H1 (cell line): ENCODE measurements at regions not wholly inside any gene's neighbourhood (a gene's known extent, or its start where the extent isn't known, plus 50 kb on each side); places are given as distances from the start of the nearest gene placed in this dataset.

Experiments
- BACH1 ChIP-seq: IDR thresholded peaks from 2 replicates; pipeline ENCODE4 v1.6.1; 2012; ENCODE audit warnings: low read length, improper control_type of control experiment
- GABPA ChIP-seq: IDR thresholded peaks from 2 replicates; pipeline ENCODE4 v1.6.1; 2011; ENCODE audit warnings: mild to moderate bottlenecking, low read length, moderate library complexity, borderline replicate concordance; ENCODE audit not compliant: insufficient read depth
- KDM1A ChIP-seq: fragments of 200-600, 300-600 bp; sonication (generic); IDR thresholded peaks from 2 replicates; pipeline ENCODE4 v1.7.1; 2016; ENCODE audit warnings: mild to moderate bottlenecking, low read length, borderline replicate concordance
- RAD21 ChIP-seq, 2 experiments: IDR thresholded peaks in 1 of 2; conservative IDR thresholded peaks in 1 of 2; 2 replicates each; pipeline ENCODE4 v1.6.1; 2011; ENCODE audit warnings: low read depth in 2 of 2, low read length in 2 of 2, improper control_type of control experiment in 1 of 2, inconsistent platforms in 1 of 2, mild to moderate bottlenecking in 1 of 2, moderate library complexity in 1 of 2
- SP4 ChIP-seq: IDR thresholded peaks from 2 replicates; pipeline ENCODE4 v1.6.1; 2012; ENCODE audit warnings: low read length, inconsistent platforms
- TF ChIP-seq, protein P1 (sequence below): fragments of 300-600 bp; sonication (generic); IDR thresholded peaks from 2 replicates; pipeline ENCODE4 v1.7.1; 2012; ENCODE audit warnings: low read length, moderate library complexity, mild to moderate bottlenecking, inconsistent platforms; ENCODE audit not compliant: insufficient replicate concordance
- TF ChIP-seq, protein P2 (sequence below), 3 experiments: IDR thresholded peaks; 1 replicate in 2 of 3; 2 replicates in 1 of 3; pipeline versions ENCODE4 v1.5.1 to v1.6.1; 2011; ENCODE audit warnings: low read length in 3 of 3, mild to moderate bottlenecking in 3 of 3, inconsistent platforms in 2 of 3, low read depth in 1 of 3, moderate library complexity in 1 of 3; ENCODE audit not compliant: insufficient read depth in 1 of 3; ENCODE audit errors: control extremely low read depth in 1 of 3

- TF ChIP-seq, protein P1, sequence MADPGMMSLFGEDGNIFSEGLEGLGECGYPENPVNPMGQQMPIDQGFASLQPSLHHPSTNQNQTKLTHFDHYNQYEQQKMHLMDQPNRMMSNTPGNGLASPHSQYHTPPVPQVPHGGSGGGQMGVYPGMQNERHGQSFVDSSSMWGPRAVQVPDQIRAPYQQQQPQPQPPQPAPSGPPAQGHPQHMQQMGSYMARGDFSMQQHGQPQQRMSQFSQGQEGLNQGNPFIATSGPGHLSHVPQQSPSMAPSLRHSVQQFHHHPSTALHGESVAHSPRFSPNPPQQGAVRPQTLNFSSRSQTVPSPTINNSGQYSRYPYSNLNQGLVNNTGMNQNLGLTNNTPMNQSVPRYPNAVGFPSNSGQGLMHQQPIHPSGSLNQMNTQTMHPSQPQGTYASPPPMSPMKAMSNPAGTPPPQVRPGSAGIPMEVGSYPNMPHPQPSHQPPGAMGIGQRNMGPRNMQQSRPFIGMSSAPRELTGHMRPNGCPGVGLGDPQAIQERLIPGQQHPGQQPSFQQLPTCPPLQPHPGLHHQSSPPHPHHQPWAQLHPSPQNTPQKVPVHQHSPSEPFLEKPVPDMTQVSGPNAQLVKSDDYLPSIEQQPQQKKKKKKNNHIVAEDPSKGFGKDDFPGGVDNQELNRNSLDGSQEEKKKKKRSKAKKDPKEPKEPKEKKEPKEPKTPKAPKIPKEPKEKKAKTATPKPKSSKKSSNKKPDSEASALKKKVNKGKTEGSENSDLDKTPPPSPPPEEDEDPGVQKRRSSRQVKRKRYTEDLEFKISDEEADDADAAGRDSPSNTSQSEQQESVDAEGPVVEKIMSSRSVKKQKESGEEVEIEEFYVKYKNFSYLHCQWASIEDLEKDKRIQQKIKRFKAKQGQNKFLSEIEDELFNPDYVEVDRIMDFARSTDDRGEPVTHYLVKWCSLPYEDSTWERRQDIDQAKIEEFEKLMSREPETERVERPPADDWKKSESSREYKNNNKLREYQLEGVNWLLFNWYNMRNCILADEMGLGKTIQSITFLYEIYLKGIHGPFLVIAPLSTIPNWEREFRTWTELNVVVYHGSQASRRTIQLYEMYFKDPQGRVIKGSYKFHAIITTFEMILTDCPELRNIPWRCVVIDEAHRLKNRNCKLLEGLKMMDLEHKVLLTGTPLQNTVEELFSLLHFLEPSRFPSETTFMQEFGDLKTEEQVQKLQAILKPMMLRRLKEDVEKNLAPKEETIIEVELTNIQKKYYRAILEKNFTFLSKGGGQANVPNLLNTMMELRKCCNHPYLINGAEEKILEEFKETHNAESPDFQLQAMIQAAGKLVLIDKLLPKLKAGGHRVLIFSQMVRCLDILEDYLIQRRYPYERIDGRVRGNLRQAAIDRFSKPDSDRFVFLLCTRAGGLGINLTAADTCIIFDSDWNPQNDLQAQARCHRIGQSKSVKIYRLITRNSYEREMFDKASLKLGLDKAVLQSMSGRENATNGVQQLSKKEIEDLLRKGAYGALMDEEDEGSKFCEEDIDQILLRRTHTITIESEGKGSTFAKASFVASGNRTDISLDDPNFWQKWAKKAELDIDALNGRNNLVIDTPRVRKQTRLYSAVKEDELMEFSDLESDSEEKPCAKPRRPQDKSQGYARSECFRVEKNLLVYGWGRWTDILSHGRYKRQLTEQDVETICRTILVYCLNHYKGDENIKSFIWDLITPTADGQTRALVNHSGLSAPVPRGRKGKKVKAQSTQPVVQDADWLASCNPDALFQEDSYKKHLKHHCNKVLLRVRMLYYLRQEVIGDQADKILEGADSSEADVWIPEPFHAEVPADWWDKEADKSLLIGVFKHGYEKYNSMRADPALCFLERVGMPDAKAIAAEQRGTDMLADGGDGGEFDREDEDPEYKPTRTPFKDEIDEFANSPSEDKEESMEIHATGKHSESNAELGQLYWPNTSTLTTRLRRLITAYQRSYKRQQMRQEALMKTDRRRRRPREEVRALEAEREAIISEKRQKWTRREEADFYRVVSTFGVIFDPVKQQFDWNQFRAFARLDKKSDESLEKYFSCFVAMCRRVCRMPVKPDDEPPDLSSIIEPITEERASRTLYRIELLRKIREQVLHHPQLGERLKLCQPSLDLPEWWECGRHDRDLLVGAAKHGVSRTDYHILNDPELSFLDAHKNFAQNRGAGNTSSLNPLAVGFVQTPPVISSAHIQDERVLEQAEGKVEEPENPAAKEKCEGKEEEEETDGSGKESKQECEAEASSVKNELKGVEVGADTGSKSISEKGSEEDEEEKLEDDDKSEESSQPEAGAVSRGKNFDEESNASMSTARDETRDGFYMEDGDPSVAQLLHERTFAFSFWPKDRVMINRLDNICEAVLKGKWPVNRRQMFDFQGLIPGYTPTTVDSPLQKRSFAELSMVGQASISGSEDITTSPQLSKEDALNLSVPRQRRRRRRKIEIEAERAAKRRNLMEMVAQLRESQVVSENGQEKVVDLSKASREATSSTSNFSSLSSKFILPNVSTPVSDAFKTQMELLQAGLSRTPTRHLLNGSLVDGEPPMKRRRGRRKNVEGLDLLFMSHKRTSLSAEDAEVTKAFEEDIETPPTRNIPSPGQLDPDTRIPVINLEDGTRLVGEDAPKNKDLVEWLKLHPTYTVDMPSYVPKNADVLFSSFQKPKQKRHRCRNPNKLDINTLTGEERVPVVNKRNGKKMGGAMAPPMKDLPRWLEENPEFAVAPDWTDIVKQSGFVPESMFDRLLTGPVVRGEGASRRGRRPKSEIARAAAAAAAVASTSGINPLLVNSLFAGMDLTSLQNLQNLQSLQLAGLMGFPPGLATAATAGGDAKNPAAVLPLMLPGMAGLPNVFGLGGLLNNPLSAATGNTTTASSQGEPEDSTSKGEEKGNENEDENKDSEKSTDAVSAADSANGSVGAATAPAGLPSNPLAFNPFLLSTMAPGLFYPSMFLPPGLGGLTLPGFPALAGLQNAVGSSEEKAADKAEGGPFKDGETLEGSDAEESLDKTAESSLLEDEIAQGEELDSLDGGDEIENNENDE: no peak
- peak; percentile 56 to 72 for TF ChIP-seq RAD21 (IDR thresholded peaks at IDR 0.05 in 1 of 2, conservative IDR thresholded peaks at IDR 0.05 in 1 of 2; ENCODE audit: low read depth in 2 of 2, low read length in 2 of 2)
- peak; percentile 48; the same call in 1 of the 2 replicates for TF ChIP-seq SP4
- TF ChIP-seq, protein P2, sequence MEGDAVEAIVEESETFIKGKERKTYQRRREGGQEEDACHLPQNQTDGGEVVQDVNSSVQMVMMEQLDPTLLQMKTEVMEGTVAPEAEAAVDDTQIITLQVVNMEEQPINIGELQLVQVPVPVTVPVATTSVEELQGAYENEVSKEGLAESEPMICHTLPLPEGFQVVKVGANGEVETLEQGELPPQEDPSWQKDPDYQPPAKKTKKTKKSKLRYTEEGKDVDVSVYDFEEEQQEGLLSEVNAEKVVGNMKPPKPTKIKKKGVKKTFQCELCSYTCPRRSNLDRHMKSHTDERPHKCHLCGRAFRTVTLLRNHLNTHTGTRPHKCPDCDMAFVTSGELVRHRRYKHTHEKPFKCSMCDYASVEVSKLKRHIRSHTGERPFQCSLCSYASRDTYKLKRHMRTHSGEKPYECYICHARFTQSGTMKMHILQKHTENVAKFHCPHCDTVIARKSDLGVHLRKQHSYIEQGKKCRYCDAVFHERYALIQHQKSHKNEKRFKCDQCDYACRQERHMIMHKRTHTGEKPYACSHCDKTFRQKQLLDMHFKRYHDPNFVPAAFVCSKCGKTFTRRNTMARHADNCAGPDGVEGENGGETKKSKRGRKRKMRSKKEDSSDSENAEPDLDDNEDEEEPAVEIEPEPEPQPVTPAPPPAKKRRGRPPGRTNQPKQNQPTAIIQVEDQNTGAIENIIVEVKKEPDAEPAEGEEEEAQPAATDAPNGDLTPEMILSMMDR (IDR thresholded peaks at IDR 0.05; ENCODE audit: control extremely low read depth in 1 of 3, insufficient read depth in 1 of 3, low read depth in 1 of 3, low read length in 3 of 3): peak in 2 of 3 experiments; percentile 70 to 79; a peak in 3 of 4 replicates
- no peak for TF ChIP-seq BACH1
- no peak for TF ChIP-seq KDM1A
- peak; percentile 16; the same call in 1 of the 2 replicates for TF ChIP-seq GABPA
Measured at GRCh38 chr6:33958526-33959328, 154.9 kb upstream of the MLN start (continued).
